ENCODE measurements at regions not wholly inside any gene's neighbourhood (a gene's known extent, or its start where the extent isn't known, plus 50 kb on each side); places are given as distances from the start of the nearest gene placed in this dataset.

DNA sequence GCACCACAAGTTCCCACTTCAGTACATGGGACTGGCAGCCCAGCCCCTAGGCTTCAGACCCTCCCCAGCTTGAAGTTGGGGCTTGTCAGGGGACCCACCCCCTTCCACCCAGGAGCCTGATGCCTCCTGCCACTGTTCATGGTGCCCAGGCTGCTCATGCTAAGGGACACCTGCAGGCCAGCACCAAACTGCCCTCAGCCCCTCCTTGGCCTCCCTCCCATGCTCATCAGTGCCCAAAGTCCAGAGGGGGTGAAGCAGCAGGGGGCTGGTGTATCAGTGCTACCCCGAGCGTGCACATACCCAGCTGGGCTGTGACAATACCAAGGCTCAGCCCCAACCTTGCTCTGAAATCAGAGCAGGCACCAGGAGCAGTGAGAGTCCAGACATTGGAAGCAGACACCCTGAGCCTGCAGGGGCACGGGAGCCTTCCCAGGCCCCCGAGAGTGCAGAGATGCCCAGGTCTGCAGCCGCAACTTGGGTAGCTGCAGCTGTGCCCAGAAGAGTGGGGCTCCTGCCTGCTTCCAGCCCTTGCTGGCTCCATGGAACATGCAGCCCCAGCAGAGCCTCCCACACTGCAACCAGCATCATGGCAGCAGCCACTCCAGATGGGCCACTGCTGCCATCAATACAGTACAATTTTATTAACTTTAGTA is 79.0 kb downstream of the MTERF1 start (continued):
- TF ChIP-seq, protein P1, sequence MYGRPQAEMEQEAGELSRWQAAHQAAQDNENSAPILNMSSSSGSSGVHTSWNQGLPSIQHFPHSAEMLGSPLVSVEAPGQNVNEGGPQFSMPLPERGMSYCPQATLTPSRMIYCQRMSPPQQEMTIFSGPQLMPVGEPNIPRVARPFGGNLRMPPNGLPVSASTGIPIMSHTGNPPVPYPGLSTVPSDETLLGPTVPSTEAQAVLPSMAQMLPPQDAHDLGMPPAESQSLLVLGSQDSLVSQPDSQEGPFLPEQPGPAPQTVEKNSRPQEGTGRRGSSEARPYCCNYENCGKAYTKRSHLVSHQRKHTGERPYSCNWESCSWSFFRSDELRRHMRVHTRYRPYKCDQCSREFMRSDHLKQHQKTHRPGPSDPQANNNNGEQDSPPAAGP (tag by site-specific recombination; IDR thresholded peaks at IDR 0.05): no peak
- TF ChIP-seq ZBTB20 (tag by site-specific recombination; IDR thresholded peaks at IDR 0.05): no peak
- no peak for TF ChIP-seq ZNF654 (tag by site-specific recombination; IDR thresholded peaks at IDR 0.05; ENCODE audit: low read depth)

DNA sequence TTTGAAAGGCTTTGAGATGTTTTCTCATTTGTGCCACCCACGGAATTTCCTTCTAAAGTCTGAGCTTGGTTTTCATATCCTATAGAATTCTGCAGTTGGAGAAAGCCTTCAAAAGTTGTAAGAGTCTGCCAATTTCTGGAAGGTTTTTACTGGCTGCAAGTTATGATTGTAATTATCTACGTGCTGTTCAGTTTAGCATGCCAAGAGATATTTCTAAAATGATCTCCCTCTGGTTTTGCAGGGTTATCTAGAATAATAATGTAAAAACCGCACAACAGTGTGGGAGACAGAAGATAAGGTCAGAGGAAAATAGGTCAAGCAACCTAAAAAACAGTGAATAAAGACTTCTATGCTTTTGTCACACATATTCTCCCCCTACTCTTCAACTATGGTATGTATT is 69.3 kb downstream of the MTERF1 start:
- TF ChIP-seq ZNF670 (tag by site-specific recombination; IDR thresholded peaks at IDR 0.05; ENCODE audit: low read depth) (no peak), ZNF658 (tag by site-specific recombination; IDR thresholded peaks at IDR 0.05) (no peak), ZNF114 (tag by site-specific recombination; IDR thresholded peaks at IDR 0.05) (no peak), ZNF24 (tag by site-specific recombination; IDR thresholded peaks at IDR 0.05) (no peak), ZNF157 (tag by site-specific recombination; IDR thresholded peaks at IDR 0.05) (no peak), ZNF223 (tag by site-specific recombination; IDR thresholded peaks at IDR 0.05) (no peak), KLF7 (tag by site-specific recombination; IDR thresholded peaks at IDR 0.05; ENCODE audit: borderline replicate concordance) (no peak), ZNF140 (tag by site-specific recombination; IDR thresholded peaks at IDR 0.05) (no peak), ZBTB8A (tag by site-specific recombination; IDR thresholded peaks at IDR 0.05) (no peak), ZSCAN23 (tag by site-specific recombination; IDR thresholded peaks at IDR 0.05) (no peak), YY2 (tag by site-specific recombination; IDR thresholded peaks at IDR 0.05) (no peak), ZNF521 (tag by site-specific recombination; IDR thresholded peaks at IDR 0.05) (no peak)
- TF ChIP-seq, protein P2, sequence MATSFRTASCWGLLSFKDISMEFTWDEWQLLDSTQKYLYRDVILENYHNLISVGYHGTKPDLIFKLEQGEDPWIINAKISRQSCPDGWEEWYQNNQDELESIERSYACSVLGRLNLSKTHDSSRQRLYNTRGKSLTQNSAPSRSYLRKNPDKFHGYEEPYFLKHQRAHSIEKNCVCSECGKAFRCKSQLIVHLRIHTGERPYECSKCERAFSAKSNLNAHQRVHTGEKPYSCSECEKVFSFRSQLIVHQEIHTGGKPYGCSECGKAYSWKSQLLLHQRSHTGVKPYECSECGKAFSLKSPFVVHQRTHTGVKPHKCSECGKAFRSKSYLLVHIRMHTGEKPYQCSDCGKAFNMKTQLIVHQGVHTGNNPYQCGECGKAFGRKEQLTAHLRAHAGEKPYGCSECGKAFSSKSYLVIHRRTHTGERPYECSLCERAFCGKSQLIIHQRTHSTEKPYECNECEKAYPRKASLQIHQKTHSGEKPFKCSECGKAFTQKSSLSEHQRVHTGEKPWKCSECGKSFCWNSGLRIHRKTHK (tag by site-specific recombination; IDR thresholded peaks at IDR 0.05): no peak
- TF ChIP-seq, protein P3, sequence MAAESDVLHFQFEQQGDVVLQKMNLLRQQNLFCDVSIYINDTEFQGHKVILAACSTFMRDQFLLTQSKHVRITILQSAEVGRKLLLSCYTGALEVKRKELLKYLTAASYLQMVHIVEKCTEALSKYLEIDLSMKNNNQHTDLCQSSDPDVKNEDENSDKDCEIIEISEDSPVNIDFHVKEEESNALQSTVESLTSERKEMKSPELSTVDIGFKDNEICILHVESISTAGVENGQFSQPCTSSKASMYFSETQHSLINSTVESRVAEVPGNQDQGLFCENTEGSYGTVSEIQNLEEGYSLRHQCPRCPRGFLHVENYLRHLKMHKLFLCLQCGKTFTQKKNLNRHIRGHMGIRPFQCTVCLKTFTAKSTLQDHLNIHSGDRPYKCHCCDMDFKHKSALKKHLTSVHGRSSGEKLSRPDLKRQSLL (tag by site-specific recombination; IDR thresholded peaks at IDR 0.05): no peak
- TF ChIP-seq, protein P4, sequence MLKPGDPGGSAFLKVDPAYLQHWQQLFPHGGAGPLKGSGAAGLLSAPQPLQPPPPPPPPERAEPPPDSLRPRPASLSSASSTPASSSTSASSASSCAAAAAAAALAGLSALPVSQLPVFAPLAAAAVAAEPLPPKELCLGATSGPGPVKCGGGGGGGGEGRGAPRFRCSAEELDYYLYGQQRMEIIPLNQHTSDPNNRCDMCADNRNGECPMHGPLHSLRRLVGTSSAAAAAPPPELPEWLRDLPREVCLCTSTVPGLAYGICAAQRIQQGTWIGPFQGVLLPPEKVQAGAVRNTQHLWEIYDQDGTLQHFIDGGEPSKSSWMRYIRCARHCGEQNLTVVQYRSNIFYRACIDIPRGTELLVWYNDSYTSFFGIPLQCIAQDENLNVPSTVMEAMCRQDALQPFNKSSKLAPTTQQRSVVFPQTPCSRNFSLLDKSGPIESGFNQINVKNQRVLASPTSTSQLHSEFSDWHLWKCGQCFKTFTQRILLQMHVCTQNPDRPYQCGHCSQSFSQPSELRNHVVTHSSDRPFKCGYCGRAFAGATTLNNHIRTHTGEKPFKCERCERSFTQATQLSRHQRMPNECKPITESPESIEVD (tag by site-specific recombination; IDR thresholded peaks at IDR 0.05): no peak
- H3K9me3 ChIP-seq (ENCODE audit: control insufficient read depth, insufficient read depth, low read depth, low read length): no peaks in the 10 kb centered on the region
- ChIA-PET CTCF (no interaction called here), POLR2A (no interaction called here)
- H3K4me3 ChIP-seq (ENCODE audit: low read depth, low read length): no peak overlapping the region
- H3K36me3 ChIP-seq (ENCODE audit: control insufficient read depth in 2 of 2, insufficient read depth in 1 of 2, low read length in 2 of 2): no peaks in the 10 kb centered on the region
- H3K4me1 ChIP-seq (ENCODE audit: control insufficient read depth, insufficient read depth, low read length): no peaks in the 10 kb centered on the region
- no peak overlapping the region for H3K27ac ChIP-seq (ENCODE audit: extremely low read depth, low read depth, low read length)

DNA sequence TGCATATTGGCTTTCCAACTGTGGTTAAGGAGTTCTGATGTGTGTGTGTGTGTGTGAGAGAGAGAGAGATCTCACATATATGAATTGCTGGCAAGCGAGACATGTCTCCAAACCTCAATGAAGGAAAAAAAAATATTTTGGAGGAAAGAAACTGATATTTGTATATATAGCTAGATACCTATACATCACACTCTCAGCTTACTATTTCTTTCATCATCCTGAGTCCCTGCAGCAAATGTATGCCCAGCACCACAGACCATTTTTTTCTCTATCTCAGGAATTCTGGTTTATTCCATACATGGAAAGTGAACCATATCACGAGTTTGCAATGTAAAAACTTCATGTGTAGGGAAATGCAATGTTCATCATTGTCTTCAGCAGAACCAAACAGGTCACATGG is 68.9 kb downstream of the MTERF1 start:
- Histone ChIP-seq H3K9me3 (ENCODE audit: control insufficient read depth, insufficient read depth, low read depth, low read length) (no peaks in the 10 kb centered on the region), H3K4me1 (ENCODE audit: control insufficient read depth, insufficient read depth, low read length) (no peaks in the 10 kb centered on the region), H3K4me3 (ENCODE audit: low read depth, low read length) (no peak overlapping the region), H3K36me3 (ENCODE audit: control insufficient read depth in 2 of 2, insufficient read depth in 1 of 2, low read length in 2 of 2) (no peaks in the 10 kb centered on the region), H3K27ac (ENCODE audit: extremely low read depth, low read depth, low read length) (no peak overlapping the region)
- ChIA-PET POLR2A (no interaction called here), CTCF (no interaction called here)
- TF ChIP-seq MZF1 (tag by site-specific recombination; IDR thresholded peaks at IDR 0.05; ENCODE audit: borderline replicate concordance) (no peak), ZNF776 (tag by site-specific recombination; IDR thresholded peaks at IDR 0.05; ENCODE audit: borderline replicate concordance) (no peak), ZNF561 (tag by site-specific recombination; IDR thresholded peaks at IDR 0.05; ENCODE audit: borderline replicate concordance) (no peak), SALL2 (tag by site-specific recombination; IDR thresholded peaks at IDR 0.05; ENCODE audit: borderline replicate concordance) (no peak), WT1 (tag by site-specific recombination; IDR thresholded peaks at IDR 0.05) (no peak), ZFP69B (tag by site-specific recombination; IDR thresholded peaks at IDR 0.05) (no peak), ZNF785 (tag by site-specific recombination; IDR thresholded peaks at IDR 0.05) (no peak), ZNF221 (tag by site-specific recombination; IDR thresholded peaks at IDR 0.05; ENCODE audit: borderline replicate concordance) (no peak)
- TF ChIP-seq, protein P5, sequence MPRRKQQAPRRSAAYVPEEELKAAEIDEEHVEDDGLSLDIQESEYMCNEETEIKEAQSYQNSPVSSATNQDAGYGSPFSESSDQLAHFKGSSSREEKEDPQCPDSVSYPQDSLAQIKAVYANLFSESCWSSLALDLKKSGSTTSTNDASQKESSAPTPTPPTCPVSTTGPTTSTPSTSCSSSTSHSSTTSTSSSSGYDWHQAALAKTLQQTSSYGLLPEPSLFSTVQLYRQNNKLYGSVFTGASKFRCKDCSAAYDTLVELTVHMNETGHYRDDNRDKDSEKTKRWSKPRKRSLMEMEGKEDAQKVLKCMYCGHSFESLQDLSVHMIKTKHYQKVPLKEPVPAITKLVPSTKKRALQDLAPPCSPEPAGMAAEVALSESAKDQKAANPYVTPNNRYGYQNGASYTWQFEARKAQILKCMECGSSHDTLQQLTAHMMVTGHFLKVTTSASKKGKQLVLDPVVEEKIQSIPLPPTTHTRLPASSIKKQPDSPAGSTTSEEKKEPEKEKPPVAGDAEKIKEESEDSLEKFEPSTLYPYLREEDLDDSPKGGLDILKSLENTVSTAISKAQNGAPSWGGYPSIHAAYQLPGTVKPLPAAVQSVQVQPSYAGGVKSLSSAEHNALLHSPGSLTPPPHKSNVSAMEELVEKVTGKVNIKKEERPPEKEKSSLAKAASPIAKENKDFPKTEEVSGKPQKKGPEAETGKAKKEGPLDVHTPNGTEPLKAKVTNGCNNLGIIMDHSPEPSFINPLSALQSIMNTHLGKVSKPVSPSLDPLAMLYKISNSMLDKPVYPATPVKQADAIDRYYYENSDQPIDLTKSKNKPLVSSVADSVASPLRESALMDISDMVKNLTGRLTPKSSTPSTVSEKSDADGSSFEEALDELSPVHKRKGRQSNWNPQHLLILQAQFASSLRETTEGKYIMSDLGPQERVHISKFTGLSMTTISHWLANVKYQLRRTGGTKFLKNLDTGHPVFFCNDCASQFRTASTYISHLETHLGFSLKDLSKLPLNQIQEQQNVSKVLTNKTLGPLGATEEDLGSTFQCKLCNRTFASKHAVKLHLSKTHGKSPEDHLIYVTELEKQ (tag by site-specific recombination; IDR thresholded peaks at IDR 0.05; ENCODE audit: borderline replicate concordance): no peak
